ENCODE measurements at regions not wholly inside any gene's neighbourhood (a gene's known extent, or its start where the extent isn't known, plus 50 kb on each side); places are given as distances from the start of the nearest gene placed in this dataset.

GRCh38 chr16:64532117-64532516, 589.7 kb downstream of the CDH11 start:
- no CpG with 5 or more reads among the region's 3 CpGs for WGBS (ENCODE audit: extremely low coverage, insufficient read length, low lambda C conversion rate)
- no peaks in the 10 kb centered on the region for H4K20me1 ChIP-seq (ENCODE audit: control insufficient read depth, insufficient read depth, insufficient read length)
- H3K14ac ChIP-seq (ENCODE audit: insufficient read depth, low read length), result no peak overlapping the region
- H4K5ac ChIP-seq (ENCODE audit: insufficient read length, low read depth, low read length), result no peak overlapping the region
- peaks cover 33 to 35% of the 10 kb centered on the region in 2 experiments for H3K4me1 Mint-ChIP-seq
- no peak overlapping the region for H2BK20ac ChIP-seq (ENCODE audit: low read depth, low read length, poor library complexity, severe bottlenecking)
- H3K27me3 ChIP-seq (ENCODE audit: insufficient read depth, low read length), result no peaks in the 10 kb centered on the region
- no peaks in the 10 kb centered on the region for H3K4me1 ChIP-seq (ENCODE audit: insufficient read depth, low read length)
- H3T11ph ChIP-seq (ENCODE audit: low read length), result no peak overlapping the region
- no peak overlapping the region for H3K27ac ChIP-seq (ENCODE audit: insufficient read length, low read depth, low read length)
- no peak overlapping the region for H3K4ac ChIP-seq (ENCODE audit: low read depth, low read length)
- no peak overlapping the region for H3K56ac ChIP-seq (ENCODE audit: insufficient read length, low read depth, low read length)
- H3K9ac ChIP-seq (ENCODE audit: extremely low read depth, insufficient read length, low read length), result no peak overlapping the region
- TF ChIP-seq CTCF (conservative IDR thresholded peaks at IDR 0.05), result no peak
- H4K91ac ChIP-seq (ENCODE audit: insufficient read length, low read depth, low read length), result no peak overlapping the region
- no peak overlapping the region for H3K18ac ChIP-seq (ENCODE audit: insufficient read length, low read depth, low read length)
- DNase-seq, result no peak
- no peak overlapping the region for H3K4me2 ChIP-seq (ENCODE audit: insufficient read depth, insufficient read length, low read length)
- no peak overlapping the region for H2BK5ac ChIP-seq (ENCODE audit: insufficient read length, low read length)
- no peak overlapping the region for H2BK120ac ChIP-seq (ENCODE audit: low read depth, low read length, poor library complexity, severe bottlenecking)
- H2AFZ ChIP-seq (ENCODE audit: low read length), result no peak overlapping the region
- no peaks in the 10 kb centered on the region for H3K23me2 ChIP-seq (ENCODE audit: insufficient read length, low read depth, low read length, poor library complexity, severe bottlenecking)
- H3K9me3 ChIP-seq (ENCODE audit: control insufficient read depth, low read depth, low read length), result no peaks in the 10 kb centered on the region
- H3K36me3 Mint-ChIP-seq (ENCODE audit: insufficient read depth in 1 of 3, low read depth in 3 of 3), result peaks cover 0 to 15% (median 2%) of the 10 kb centered on the region in 3 experiments; a peak in 3 of 7 replicates
- H3K9me3 Mint-ChIP-seq, result peaks cover 0 to 2% of the 10 kb centered on the region in 2 experiments; a peak in 4 of 5 replicates
- H3K79me2 ChIP-seq (ENCODE audit: insufficient read depth, low read length), result no peaks in the 10 kb centered on the region
- no peak overlapping the region for H2BK12ac ChIP-seq (ENCODE audit: insufficient read length, low read depth, low read length)
- H3K27me3 Mint-ChIP-seq (ENCODE audit: low read depth), result no peaks in the 10 kb centered on the region
- H2BK15ac ChIP-seq (ENCODE audit: low read depth, low read length), result no peak overlapping the region
- H3K4me3 Mint-ChIP-seq, result no peak overlapping the region
- H3K79me1 ChIP-seq (ENCODE audit: insufficient read depth, low read depth, low read length, poor library complexity, severe bottlenecking), result no peaks in the 10 kb centered on the region
- no peak overlapping the region for H4K8ac ChIP-seq (replicated peaks; ENCODE audit: insufficient read length, low read depth, low read length)
- H3K23ac ChIP-seq (ENCODE audit: insufficient read length, low read depth, low read length), result no peak overlapping the region
- H2AK5ac ChIP-seq (ENCODE audit: insufficient read length, low read length), result no peak overlapping the region
- H3K27ac Mint-ChIP-seq, result no peak overlapping the region

All from H9 (cell line).